ENCODE measurements at regions not wholly inside any gene's neighbourhood (a gene's known extent, or its start where the extent isn't known, plus 50 kb on each side); places are given as distances from the start of the nearest gene placed in this dataset.
"Not testable (repeated sequence)": the region's sequence is repeated elsewhere in the genome, so short reads cannot be mapped to it uniquely, and the experiment has no call there.

DNA sequence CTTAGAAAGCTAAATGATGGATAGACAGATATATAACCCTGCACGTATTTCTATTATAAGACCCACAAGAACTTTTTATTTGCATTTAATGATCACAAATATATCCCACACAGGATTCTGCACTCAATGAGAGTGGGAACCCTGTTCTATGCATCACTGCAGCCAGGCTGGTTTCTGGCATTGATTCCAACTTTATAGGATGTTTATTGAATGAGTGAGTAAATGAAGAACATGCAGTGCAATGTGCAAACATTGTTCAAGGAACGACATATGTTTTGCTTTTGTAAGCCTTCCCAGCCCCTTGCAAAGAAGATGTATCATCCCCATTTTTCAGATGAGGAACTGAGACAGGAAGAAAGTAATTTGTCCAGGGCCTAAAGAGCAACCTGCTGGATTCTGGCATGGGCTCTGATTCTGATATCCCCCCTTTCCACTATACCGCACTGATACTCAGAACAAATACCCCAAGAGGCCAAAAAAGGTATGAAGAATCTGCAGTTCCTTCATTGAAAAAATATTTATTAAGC, 246.3 kb downstream of the LACC1 start:
- no peak for DNase-seq (ENCODE audit: low spot score)

DNA sequence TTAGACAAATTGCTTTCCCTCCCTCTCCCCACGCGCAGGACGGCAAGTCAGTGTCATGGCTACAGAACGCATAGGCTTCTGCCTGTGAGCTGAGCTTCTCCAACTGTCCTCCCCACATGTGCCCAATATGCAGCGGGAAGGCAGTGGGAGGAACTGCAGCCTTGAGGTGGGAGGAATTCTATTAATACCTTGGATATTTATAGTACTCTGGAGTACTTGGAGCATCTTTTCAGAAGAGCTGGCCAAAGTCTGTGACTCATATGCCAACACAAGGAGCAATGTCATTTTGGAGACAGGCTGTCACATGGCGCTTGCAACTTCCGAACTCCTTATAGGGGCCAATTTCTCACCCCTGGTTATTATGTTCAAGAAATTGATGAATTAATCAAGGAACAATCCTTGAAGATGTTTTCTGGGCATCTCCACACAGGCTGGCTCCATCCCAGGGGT, 245.0 kb upstream of the SERP2 start:
- DNase-seq (ENCODE audit: low spot score): no peak

DNA sequence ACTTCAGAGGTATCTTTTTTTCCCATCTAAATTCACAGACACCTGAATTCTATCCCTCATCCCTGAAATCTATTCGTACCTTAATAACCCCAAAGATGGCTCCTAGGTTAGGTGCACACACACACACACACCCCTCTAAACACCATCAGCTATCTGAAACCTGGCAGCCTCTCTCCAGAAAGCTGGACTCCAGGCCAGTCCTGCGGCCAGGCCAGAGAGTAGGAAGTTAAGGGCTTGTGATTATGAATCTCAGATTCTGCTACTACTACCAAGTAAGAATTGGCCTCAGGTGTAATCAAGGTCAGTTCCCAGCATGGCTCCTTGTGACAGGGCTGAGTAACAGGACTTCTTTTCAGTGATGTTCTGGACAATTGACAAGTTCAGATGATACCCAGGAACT, 244.2 kb upstream of the SERP2 start:
- DNase-seq (ENCODE audit: low spot score): no peak

DNA sequence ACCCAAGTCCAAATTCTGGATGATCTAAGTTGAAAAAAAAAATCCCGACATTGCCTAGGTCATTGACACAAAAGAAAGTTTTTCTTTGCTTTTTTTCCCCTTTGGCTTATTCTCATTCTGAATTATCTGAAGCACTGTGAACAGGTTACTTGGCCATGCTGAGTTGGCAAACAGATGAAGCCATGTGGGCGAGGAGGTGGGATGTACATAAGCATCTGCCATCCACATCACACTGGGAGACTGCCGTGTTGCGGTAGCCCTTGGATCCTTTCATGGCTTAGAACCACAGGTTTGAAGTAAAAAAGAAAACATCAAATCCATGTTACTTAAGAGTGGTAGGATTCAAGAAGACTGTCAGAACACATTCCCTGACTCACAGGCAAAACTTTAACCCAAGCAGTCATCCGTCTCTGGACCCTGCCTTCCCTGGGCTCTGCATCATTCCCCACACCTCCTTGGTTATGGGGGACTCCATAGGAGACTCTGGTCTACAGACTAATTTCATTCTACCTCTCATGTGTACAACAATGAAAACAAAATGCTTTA, 242.5 kb upstream of the SERP2 start:
- DNase-seq (ENCODE audit: low spot score): no peak

DNA sequence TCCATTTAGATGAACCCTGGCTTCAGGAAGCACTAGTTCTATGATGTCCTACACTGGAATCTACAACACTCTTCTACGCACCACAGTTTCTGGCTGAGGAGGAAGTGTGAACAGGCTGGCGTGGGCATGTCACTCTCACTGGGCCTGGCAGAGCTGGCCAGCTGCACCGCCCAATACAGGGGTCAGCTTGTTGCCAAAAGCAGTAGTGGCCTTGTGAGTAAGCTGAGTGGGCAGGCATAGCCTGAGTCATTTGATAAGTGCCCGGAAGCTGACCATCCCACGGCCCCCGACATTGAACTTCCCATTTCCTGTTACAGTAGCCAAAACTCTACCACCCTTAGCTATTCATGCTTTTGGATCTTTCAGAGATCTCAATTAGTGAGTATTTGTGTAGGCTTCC, 240.9 kb upstream of the SERP2 start:
- DNase-seq (ENCODE audit: low spot score): no peak

DNA sequence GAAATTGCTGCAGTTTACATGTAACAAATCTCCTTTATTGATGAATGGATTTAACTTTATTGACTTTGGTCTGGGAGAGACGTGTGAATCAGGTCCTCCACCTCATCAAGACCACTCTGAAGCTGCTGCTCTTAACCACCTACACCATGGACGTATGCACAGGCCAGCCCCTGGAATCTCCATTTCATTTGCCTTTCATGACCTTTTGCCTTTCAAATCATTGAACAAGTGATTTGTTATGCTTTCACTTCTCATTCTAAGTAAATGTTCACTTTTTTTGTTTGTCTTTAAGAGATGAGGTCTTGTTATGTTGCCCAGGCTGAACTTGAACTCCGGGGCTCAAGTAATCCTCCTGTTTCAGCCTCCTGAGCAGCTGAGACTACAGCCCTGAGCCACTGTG, 240.0 kb upstream of the SERP2 start:
- DNase-seq (ENCODE audit: low spot score): no peak

DNA sequence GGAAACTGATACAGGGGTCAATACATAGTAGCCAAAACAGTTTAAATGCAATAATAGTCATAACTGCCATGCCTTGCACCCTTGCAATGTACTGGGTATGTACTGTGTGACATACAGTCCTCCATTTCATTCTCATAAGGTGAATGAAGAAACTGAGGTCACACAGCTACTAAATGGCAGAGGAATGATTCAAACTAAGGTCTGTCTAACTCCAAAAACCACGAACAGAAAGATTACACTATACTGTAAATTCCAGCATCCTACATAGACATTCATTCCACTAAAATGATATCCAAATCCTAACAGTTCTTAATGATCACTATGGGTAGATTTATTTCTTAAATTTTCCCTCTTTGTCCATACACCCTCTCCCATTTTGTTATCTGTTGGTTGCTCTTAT, 238.1 kb upstream of the SERP2 start:
- DNase-seq (ENCODE audit: low spot score): no peak

DNA sequence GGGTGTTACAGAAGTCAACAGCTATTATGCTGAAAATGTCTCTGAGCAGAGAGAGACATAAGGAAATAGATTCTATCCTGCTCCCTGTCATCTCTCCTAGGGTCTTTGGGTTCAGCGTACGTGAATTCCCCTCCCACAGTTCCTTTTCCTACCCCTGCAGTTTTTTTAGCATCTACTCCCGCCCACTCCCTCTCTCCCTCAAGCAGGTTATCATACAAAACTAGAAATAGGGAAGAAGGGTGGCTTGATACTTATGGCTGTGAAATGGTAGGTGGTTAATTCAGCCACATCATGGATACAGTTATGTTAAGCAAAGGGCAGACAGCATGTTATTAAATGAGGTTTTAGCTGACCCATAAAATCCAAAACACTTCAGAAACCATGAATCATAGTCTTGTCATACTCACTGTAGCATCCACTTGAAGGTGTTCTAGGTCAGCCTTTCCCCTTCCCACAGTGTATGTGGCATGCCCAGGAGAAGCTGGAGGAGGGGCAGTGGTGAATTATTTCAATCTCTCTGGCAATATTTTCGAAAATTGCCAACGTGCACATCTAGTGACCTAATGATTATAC, 236.8 kb upstream of the SERP2 start:
- no peak for DNase-seq (ENCODE audit: low spot score)

DNA sequence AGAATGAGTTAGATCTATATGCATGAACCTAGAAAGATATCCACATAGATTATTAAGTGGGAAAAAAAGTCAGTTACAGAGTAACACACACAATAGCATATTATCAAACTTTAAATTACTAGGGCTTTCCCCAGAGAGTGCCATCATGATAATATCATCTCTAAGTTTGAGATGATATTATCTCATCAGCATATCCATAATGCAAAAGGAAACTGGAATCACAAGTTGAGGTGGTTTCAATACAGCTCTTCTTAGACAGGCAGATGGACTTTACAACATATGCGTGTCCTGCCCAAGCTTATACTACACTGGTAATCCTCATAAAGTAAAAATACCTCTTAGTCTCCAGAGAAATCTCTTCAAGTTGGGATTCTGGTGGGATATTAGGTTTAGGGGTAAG, 236.2 kb upstream of the SERP2 start:
- no peak for DNase-seq (ENCODE audit: low spot score)

DNA sequence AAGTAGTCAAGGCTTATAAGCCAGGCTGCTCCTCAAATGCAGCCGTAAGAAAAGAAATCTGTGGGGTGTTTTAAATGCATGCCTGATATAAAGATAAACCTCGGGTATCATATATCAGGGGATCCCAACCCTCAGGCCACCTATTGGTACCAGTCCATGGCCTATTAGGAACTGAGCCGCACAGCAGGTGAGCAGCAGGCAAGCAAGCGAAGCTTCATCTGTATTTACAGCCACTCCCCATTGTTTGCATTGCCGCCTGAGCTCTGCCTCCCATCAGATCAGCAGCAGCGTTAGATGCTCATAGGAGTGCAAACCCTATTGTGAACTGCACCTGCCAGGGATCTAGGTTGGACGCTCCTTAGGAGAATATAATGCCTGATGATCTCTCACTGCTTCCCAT, 233.5 kb upstream of the SERP2 start:
- DNase-seq (ENCODE audit: low spot score): no peak

DNA sequence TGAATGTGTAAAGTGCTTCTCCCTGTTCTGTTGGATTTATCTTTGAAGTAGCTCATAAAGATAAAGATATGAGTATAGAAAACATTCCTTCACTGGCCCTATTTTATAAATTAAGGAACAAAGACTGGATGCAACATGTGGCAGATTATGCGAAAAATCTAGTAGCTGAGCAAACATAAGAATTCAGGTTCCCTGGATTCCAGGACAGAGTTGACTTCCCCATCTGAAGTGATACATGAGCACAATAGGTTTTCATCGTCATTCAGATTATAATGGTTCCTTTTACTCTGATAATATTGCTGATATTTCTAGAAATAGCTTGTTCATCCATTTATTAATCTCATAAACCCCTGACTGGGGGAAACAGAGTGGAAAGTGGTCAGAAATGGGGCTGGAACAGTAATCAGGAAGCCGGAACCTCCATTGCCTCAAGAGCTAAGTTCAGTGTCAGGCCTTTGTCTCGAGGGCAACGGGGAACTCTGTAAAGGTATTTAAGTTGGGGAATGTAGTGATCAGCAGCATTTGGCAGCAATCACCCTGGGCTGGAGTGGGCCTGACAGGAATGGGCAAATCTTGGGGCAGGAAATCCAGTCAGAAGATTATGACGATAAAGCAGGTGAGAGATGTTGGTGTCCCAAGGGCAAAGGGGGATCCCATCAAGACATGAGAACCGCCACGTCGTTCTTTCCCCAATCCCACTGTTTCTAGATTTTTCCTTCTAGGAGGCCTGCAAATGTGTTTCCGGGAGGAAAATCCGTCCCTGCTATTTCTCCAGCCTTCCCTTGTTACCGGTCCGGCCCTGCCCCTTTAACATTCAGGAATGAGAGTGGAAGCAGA, 232.5 kb upstream of the SERP2 start:
- no peak for DNase-seq (ENCODE audit: low spot score)

DNA sequence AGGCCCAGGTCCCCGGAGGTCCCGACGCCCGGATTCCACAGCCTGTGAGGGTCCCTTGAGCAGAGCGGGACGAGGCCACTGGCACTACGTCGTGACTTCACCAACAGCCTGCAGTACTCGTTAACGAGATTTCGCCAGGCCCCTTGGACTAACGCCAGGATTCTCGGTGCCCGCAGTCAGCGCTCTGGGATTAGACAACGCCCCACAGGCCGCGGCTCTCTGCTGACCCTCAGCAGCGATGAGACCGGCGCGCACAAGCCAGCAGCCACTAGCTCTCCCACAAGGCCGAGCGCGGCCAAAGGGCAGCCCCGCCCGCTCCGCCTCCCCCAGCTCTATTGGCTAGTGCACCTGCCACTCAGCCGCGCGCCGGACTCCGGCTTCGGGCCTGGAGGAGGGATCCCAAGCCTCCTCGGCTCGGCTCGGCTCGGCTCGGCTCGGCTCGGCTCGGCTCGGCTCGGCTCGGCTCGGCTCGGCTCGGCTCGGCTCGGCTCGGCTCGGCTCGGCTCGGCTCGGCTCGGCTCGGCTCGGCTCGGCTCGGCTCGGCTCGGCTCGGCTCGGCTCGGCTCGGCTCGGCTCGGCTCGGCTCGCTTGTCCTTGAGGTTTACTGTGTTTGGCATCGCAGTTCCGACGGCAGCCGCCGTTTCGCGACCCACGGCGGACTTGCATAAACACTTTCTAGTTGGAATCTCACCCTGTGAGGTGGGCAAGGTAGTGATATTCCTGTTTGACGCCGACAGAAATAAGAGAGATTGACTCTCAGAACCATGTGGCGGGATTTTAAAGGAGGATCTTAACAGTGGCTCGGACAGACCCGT, 231.7 kb upstream of the SERP2 start:
- peak; percentile 90 for DNase-seq (ENCODE audit: low spot score)

DNA sequence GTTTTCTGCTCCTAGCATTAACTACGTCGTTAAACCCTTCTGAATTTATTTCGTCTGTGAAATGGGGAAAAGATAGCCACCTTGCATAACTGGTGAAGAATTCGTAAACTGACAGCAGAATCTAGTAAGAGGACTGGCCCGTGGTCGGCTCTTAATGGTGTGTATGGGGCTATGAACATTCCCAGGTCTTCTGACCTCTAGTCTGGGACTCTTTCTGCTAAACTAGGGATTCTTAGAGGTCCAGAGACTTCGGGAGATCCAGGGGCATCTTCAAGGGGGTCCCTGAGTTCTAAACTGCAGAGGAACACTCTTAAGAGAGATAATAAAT, 231.1 kb upstream of the SERP2 start:
- DNase-seq (ENCODE audit: low spot score): no peak

DNA sequence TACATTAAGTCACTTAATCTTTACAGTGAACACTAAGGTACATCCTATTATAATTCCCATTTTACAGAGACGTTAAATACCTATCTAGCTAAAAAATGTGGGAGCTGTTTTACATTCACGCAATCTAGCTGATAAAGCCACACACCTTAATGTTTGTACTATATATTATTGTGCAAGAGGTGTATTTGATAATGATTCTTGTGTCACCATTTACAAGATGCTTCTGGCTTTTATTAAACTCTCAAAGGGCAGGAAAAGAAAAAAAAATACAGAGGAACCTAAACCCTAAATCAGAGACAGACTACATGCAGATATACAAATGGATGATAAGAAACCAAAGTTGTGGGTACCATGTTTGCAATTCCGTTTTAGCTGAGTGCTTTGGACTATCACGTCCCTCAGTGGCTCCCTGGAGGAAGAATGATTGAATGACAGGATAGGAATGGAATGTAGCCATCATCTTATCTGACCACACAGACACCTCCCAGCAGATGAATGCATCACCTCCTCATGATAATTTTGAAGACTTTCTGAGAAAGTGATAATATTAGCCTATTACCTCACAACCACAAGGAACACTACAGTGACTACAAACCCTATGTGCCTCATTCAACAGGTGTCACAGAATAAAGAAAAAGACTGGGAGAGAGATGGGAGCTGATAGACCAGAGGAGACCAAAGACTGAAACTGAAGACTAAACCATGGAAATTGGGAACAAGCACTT, 230.5 kb upstream of the SERP2 start:
- no peak for DNase-seq (ENCODE audit: low spot score)

DNA sequence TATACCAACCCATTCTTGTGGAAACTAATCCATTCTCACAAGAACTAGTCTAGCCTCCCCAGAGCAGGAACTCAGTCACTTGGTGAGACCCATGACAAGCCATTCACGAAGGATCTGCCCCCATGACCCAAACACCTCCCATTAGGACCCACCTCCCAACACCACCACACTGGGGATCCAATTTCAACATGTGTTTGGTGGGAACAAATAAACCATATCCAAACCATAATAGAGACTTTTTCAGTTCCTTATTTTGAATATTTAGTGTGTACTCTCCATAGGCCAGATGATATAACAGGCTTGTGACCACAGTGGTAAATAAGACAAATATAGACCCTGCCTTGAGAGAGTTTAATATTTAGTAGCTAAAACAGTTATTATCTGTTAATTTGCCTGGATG, 227.5 kb upstream of the SERP2 start:
- DNase-seq (ENCODE audit: low spot score): no peak

DNA sequence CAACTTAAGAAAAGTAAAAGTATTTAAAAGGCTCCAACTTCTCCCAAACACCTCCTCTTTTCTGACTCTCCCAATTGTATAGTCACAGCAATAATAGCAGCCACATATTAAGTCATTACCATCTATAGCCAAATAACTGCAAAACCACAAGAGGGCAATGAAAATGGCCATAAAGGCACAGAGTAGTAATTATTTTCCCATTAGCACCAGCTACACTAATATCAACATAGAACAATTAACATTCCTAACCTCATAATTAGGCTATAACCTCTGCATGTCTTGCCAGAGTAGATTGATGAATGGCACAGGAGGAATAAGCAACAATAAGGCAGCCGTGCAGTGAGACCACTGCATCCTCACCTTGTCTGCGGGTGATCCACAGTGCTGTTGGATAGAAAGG, 226.4 kb upstream of the SERP2 start:
- no peak for DNase-seq (ENCODE audit: low spot score)

DNA sequence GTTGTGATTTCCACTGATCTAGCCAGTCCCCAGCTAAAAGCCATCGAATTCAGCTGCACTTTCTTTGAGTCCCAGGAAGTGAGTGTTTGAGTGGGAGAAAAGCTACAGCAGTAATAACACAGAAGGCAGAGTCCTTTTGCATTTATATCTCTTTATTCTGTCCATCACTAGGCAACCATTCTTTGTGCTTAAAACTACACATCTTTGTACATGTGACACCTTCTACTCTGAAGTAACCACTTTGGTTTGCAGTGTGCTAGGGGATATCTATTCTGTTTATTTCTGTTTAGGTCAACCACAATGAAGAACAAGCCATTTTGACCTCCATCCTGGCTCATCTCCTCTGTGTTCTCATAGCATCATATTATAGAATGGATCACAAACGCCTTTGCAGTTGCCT, 226.0 kb upstream of the SERP2 start:
- DNase-seq (ENCODE audit: low spot score): no peak

DNA sequence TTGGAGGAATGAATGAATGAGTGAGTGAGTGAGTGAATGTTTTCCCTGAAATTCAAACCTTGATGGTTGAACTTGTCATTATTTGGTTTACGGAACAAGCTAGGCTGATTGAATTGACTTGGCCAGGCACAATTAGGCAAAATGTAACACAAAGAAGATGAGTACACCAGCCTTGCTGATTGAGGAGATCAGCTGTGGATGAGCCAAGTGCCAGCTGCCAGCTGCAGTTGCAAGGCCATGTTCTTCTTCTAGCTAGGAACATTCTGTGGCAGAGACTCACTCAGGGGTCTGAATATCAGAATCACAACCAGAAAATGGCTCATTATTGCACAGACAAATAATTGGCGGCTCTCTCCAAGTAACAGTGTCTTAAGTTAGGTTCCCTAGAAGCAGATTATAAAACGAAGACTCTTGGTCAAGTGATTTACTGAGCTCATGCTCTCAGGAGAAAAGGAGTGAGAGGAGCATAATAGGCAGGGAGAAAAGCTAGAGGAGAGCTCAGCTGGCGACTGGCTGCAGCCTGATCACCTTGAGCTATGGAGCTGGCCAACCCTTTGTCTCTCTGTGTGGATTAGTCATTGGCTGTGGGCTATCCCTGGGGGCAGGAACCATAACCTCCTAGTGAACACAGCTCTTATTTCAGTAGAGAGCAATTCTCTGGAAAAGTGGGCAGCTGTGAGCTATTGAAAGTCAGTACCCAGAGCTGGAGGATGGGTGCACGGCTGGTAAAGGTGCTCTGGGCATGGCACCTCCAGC, 225.3 kb upstream of the SERP2 start:
- no peak for DNase-seq (ENCODE audit: low spot score)

DNA sequence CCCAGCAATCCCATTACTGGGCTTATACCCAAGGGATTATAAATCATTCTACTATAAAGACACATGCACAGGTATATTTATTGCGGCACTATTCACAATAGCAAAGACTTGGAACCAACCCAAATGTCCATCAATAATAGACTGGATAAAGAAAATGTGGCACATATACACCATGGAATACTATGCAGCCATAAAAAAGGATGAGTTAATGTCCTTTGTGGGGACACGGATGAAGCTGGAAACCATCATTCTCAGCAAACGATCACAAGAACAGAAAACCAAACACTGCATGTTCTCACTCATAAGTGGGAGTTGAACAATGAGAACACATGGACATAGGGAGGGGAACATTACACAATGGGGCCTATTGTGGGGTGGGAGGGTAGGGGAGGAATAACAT, 224.4 kb upstream of the SERP2 start:
- DNase-seq (ENCODE audit: low spot score): not testable (repeated sequence)

DNA sequence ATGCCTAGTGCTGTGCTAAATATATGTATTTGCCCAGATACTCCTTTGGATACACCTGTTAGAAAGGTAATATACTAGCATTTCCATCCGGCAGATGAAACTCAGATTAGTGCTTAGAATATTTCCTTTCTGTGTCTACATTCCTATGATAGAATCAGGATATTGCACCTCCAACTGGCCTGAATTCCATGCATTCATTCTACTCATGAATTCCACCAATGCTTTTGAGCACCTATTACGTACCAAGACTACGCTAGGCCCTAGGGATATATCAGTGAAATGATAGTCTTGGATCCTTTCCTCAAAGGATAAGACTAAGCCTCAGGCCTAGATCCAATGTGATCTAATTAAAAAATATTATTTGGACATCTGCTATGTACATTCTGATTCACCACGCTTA, 223.8 kb upstream of the SERP2 start:
- DNase-seq (ENCODE audit: low spot score): no peak

DNA sequence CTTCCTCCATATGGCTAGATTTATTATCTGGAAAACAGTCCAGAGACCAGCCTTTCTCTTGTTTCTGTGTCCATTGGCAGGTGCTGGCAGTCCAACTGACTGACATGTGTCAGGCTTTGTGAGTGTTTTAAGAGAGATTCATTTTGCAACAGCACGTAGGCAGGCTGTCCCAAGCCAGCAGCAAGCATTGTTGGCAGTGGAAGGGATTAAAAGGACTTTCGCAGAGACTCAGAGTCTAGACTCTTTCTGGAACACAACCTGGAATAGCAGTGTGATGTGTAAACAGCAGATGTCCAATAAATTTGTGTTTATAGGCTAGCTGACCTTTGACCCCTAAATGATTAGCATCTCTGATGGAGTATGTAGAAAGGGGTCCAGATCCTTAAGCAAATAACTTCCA, 222.2 kb upstream of the SERP2 start:
- no peak for DNase-seq (ENCODE audit: low spot score)
